ENCODE measurements at regions not wholly inside any gene's neighbourhood (a gene's known extent, or its start where the extent isn't known, plus 50 kb on each side); places are given as distances from the start of the nearest gene placed in this dataset.

GRCh38 chr5:109924237-109925107 lies 234.7 kb downstream of the MAN2A1 start:
- DNase-seq (ENCODE audit: extremely low spot score), result no peak
- TF ChIP-seq ELF4 (IDR thresholded peaks at IDR 0.05), result no peak
- no peak for TF ChIP-seq L3MBTL2 (conservative IDR thresholded peaks at IDR 0.05)
- no peak for TF ChIP-seq NFRKB (IDR thresholded peaks at IDR 0.05)
- POLR2A ChIA-PET, result no interaction called here
- CTCF ChIA-PET, result interaction anchor here (0.6 kb wide), 1 partner anchor 168 kb away, joined by 3 read pairs; no protein-coding TSS in a partner anchor

GRCh38 chr5:109927639-109928038 lies 237.9 kb downstream of the MAN2A1 start:
- TF ChIP-seq FOXA1 (IDR thresholded peaks at IDR 0.05), result no peak
- DNase-seq (ENCODE audit: extremely low spot score), result no peak
- CTCF ChIA-PET, result no interaction called here

GRCh38 chr5:109928046-109928445 lies 238.3 kb downstream of the MAN2A1 start:
- no peak for TF ChIP-seq HDGF (IDR thresholded peaks at IDR 0.05; ENCODE audit: borderline replicate concordance)
- no peak for TF ChIP-seq SUZ12 (IDR thresholded peaks at IDR 0.05)
- TF ChIP-seq FOXK2 (IDR thresholded peaks at IDR 0.05), result no peak
- no peak for TF ChIP-seq NFRKB (IDR thresholded peaks at IDR 0.05)
- no peak for TF ChIP-seq CTBP1 (IDR thresholded peaks at IDR 0.05; ENCODE audit: borderline replicate concordance)
- no peak for TF ChIP-seq PKNOX1 (IDR thresholded peaks at IDR 0.05)
- no peak for TF ChIP-seq ARNT (IDR thresholded peaks at IDR 0.05)
- TF ChIP-seq ZNF384 (IDR thresholded peaks at IDR 0.05), result no peak
- no peak for TF ChIP-seq FOXA1 (IDR thresholded peaks at IDR 0.05)
- TF ChIP-seq BHLHE40 (IDR thresholded peaks at IDR 0.05; ENCODE audit: borderline replicate concordance), result no peak
- POLR2A ChIA-PET, result no interaction called here
- DNase-seq (ENCODE audit: extremely low spot score), result no peak
- CTCF ChIA-PET, result no interaction called here

More at GRCh38 chr5:109927639-109928038, 237.9 kb downstream of the MAN2A1 start:
- POLR2A ChIA-PET, result no interaction called here

- CTCF ChIA-PET, result no interaction called here
- TF ChIP-seq NFRKB (IDR thresholded peaks at IDR 0.05) (no peak), ARNT (IDR thresholded peaks at IDR 0.05) (no peak), HDGF (IDR thresholded peaks at IDR 0.05; ENCODE audit: borderline replicate concordance) (no peak), FOXA1 (IDR thresholded peaks at IDR 0.05) (no peak), FOXK2 (IDR thresholded peaks at IDR 0.05) (no peak), ZNF384 (IDR thresholded peaks at IDR 0.05) (no peak), L3MBTL2 (conservative IDR thresholded peaks at IDR 0.05) (no peak), CTBP1 (IDR thresholded peaks at IDR 0.05; ENCODE audit: borderline replicate concordance) (no peak), TARDBP (IDR thresholded peaks at IDR 0.05) (no peak), SUZ12 (IDR thresholded peaks at IDR 0.05) (no peak), PKNOX1 (IDR thresholded peaks at IDR 0.05) (no peak)
Observed at GRCh38 chr5:109928811-109929210, 239.1 kb downstream of the MAN2A1 start.

GRCh38 chr5:109929376-109929775 lies 239.6 kb downstream of the MAN2A1 start:
- CTCF ChIA-PET, result interaction anchor here (0.6 kb wide), 1 partner anchor 27 kb away, joined by 3 read pairs; no protein-coding TSS in a partner anchor
- POLR2A ChIA-PET, result no interaction called here

More at GRCh38 chr5:109928811-109929210, 239.1 kb downstream of the MAN2A1 start:
- no peak for DNase-seq (ENCODE audit: extremely low spot score)
- POLR2A ChIA-PET, result no interaction called here

GRCh38 chr5:109929911-109930310 lies 240.2 kb downstream of the MAN2A1 start:
- ChIA-PET POLR2A (no interaction called here), CTCF (interaction anchor here (0.6 kb wide), 1 partner anchor 27 kb away, joined by 3 read pairs; no protein-coding TSS in a partner anchor)

More at GRCh38 chr5:109929376-109929775, 239.6 kb downstream of the MAN2A1 start:
- TF ChIP-seq L3MBTL2 (conservative IDR thresholded peaks at IDR 0.05), result no peak
- no peak for TF ChIP-seq SUZ12 (IDR thresholded peaks at IDR 0.05)
- TF ChIP-seq ARNT (IDR thresholded peaks at IDR 0.05), result no peak
- TF ChIP-seq NFRKB (IDR thresholded peaks at IDR 0.05), result no peak
- no peak for TF ChIP-seq SP1 (IDR thresholded peaks at IDR 0.05)
- no peak for TF ChIP-seq BHLHE40 (IDR thresholded peaks at IDR 0.05; ENCODE audit: borderline replicate concordance)
- TF ChIP-seq ZNF384 (IDR thresholded peaks at IDR 0.05), result no peak
- no peak for TF ChIP-seq PKNOX1 (IDR thresholded peaks at IDR 0.05)
- no peak for TF ChIP-seq FOXA1 (IDR thresholded peaks at IDR 0.05)
- TF ChIP-seq LEF1 (IDR thresholded peaks at IDR 0.05; ENCODE audit: borderline replicate concordance), result no peak
- TF ChIP-seq HDGF (IDR thresholded peaks at IDR 0.05; ENCODE audit: borderline replicate concordance), result no peak
- no peak for TF ChIP-seq TARDBP (IDR thresholded peaks at IDR 0.05)
- no peak for DNase-seq (ENCODE audit: extremely low spot score)

More at GRCh38 chr5:109929911-109930310, 240.2 kb downstream of the MAN2A1 start:
- DNase-seq (ENCODE audit: extremely low spot score), result no peak
- TF ChIP-seq NFRKB (IDR thresholded peaks at IDR 0.05) (no peak), FOXK2 (IDR thresholded peaks at IDR 0.05) (no peak), CTBP1 (IDR thresholded peaks at IDR 0.05; ENCODE audit: borderline replicate concordance) (no peak), ZNF384 (IDR thresholded peaks at IDR 0.05) (no peak), FOXA1 (IDR thresholded peaks at IDR 0.05) (no peak), HDGF (IDR thresholded peaks at IDR 0.05; ENCODE audit: borderline replicate concordance) (no peak), LEF1 (IDR thresholded peaks at IDR 0.05; ENCODE audit: borderline replicate concordance) (no peak), PKNOX1 (IDR thresholded peaks at IDR 0.05) (no peak), SP1 (IDR thresholded peaks at IDR 0.05) (no peak), ARNT (IDR thresholded peaks at IDR 0.05) (no peak), L3MBTL2 (conservative IDR thresholded peaks at IDR 0.05) (no peak), SUZ12 (IDR thresholded peaks at IDR 0.05) (no peak)

All from HEK293T (cell line).